Uterus (tissue), 3 donors: ENCODE measurements at regions not wholly inside any gene's neighbourhood (a gene's known extent, or its start where the extent isn't known, plus 50 kb on each side); places are given as distances from the start of the nearest gene placed in this dataset.

ENCODE experiments used
- DNase-seq, 2 donors: peaks; one replicate each; pipeline ENCODE4 v3.0.0-alpha.2; 2019 to 2020
- H3K27ac ChIP-seq, 2 donors: fragments of 200-600 bp; sonication (generic); 1 replicate in 1 of 2; 2 replicates in 1 of 2; pipeline ENCODE4 v1.5.1; 2016 to 2018
- H3K27me3 ChIP-seq, 2 donors: fragments of 200-600 bp; sonication (generic); one replicate each; pipeline ENCODE4 v1.5.1; 2018 to 2019; ENCODE audit warnings: control low read depth in 1 of 2
- H3K36me3 ChIP-seq, 2 donors: fragments of 200-600 bp; sonication (generic); one replicate each; pipeline ENCODE4 v1.5.1; 2019; ENCODE audit warnings: control low read depth in 1 of 2
- H3K4me1 ChIP-seq, 2 donors: fragments of 200-600 bp; sonication (generic); one replicate each; pipeline ENCODE4 v1.5.1; 2018 to 2019; ENCODE audit warnings: control low read depth in 1 of 2
- H3K4me3 ChIP-seq, 2 donors: fragments of 200-600 bp; sonication (generic); 1 replicate in 1 of 2; 2 replicates in 1 of 2; pipeline ENCODE4 v1.5.1; 2018 to 2019; ENCODE audit warnings: mild to moderate bottlenecking in 1 of 2
- H3K9me3 ChIP-seq, 2 donors: fragments of 200-600 bp; sonication (generic); one replicate each; pipeline ENCODE4 v1.5.1; 2019; ENCODE audit warnings: control low read depth in 1 of 2
- POLR2A ChIP-seq, 2 donors: fragments of 450-650 bp; IDR thresholded peaks; one replicate each; pipeline ENCODE4 v1.6.1; 2016; ENCODE audit warnings: antibody characterized with exemption in 2 of 2, mild to moderate bottlenecking in 1 of 2, moderate library complexity in 1 of 2
- intact Hi-C: fragments of 100-400 bp; cut with DNase I; formaldehyde crosslinking; loops from one replicate; pipeline ENCODE4 v1.15.1; 2023; ENCODE audit warnings: low total_unique reads
- TF ChIP-seq, protein P1 (sequence below), 4 experiments: fragments of 200-600 bp in 2 of 4; fragments of 450-650 bp in 2 of 4; sonication (generic) in 2 of 4; IDR thresholded peaks; one replicate each; pipeline ENCODE4 v1.5.1; 2016 to 2019; ENCODE audit warnings: antibody characterized with exemption in 4 of 4, mild to moderate bottlenecking in 2 of 4, moderate library complexity in 1 of 4
- donor health status: DM: yes; HTN: yes; CAD: no.

DNA sequence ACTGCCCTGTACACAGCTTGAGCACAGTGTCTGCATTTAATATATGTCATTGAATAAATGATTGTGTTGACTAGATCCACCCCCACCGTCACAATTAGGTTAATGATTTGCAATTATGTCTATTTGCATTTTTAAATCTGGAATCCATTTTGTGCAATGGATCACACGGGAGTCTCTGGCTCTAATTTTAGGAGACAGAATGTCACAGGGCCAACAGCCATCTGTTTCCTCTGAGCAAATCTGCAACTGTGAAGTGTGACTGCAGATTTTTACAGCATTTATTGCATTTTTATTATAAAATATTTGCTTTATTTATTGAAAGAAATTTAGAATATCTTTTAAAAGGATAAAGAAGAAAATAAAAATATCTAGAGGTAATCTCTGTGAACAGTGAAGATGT is 316.8 kb downstream of the HS3ST1 start:
- DNase-seq, result no peak

DNA sequence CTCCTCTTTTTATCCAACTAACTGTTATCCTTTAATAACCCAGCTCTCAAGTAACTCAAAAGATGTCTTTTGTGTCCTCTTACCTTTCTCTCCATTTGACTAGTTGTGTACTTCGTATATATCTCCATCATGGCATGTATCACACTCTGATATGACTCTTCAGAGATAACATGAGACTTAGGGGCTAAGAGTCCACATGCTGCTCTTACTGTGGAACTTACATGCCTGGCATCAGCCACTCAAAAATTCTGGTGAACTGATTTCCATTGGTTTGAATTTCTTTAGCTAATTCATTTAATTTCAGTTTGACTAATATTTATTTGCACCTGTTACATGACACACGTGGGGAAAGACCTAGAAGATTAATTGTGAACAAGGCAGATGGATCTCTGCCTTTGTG is 317.3 kb downstream of the HS3ST1 start:
- TF ChIP-seq POLR2A (IDR thresholded peaks at IDR 0.05), result no peak
- TF ChIP-seq, protein P1, sequence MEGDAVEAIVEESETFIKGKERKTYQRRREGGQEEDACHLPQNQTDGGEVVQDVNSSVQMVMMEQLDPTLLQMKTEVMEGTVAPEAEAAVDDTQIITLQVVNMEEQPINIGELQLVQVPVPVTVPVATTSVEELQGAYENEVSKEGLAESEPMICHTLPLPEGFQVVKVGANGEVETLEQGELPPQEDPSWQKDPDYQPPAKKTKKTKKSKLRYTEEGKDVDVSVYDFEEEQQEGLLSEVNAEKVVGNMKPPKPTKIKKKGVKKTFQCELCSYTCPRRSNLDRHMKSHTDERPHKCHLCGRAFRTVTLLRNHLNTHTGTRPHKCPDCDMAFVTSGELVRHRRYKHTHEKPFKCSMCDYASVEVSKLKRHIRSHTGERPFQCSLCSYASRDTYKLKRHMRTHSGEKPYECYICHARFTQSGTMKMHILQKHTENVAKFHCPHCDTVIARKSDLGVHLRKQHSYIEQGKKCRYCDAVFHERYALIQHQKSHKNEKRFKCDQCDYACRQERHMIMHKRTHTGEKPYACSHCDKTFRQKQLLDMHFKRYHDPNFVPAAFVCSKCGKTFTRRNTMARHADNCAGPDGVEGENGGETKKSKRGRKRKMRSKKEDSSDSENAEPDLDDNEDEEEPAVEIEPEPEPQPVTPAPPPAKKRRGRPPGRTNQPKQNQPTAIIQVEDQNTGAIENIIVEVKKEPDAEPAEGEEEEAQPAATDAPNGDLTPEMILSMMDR (IDR thresholded peaks at IDR 0.05), result no peak
- Histone ChIP-seq H3K9me3 (no peaks in the 10 kb centered on the region), H3K4me3 (no peak overlapping the region), H3K36me3 (peaks cover 0 to 3% of the 10 kb centered on the region in 2 donors), H3K4me1 (no peaks in the 10 kb centered on the region), H3K27me3 (no peaks in the 10 kb centered on the region), H3K27ac (no peak overlapping the region)
- intact Hi-C loops, result no loop called here
- DNase-seq, result no peak

More for the DNA sequence above, 316.8 kb downstream of the HS3ST1 start:
- Histone ChIP-seq H3K27me3 (no peaks in the 10 kb centered on the region), H3K4me3 (no peak overlapping the region), H3K27ac (no peak overlapping the region), H3K36me3 (peaks cover 0 to 3% of the 10 kb centered on the region in 2 donors), H3K9me3 (no peaks in the 10 kb centered on the region), H3K4me1 (no peaks in the 10 kb centered on the region)
- intact Hi-C loops, result no loop called here
- no peak for TF ChIP-seq POLR2A (IDR thresholded peaks at IDR 0.05)
- TF ChIP-seq, protein P1 (IDR thresholded peaks at IDR 0.05), result no peak

DNA sequence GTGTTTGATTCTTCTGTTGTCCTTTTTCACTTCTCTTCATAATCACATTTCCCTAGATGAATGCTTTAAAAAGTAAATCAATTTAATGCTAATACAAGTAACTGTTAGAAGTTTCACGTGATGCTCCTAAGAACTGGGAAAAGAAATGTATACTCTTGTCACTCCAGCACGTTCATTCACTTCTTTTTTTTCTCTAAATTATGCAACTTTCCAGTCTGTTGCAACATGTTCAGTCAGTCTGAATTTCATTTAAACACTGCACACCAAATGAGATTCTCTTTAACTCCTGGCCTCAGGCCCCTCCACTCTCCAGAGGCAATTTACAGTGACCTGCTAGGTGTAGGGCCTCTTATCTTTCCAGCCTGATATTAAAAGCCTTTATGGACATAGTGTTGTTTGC is 321.9 kb downstream of the HS3ST1 start:
- intact Hi-C loops, result no loop called here
- H3K4me3 ChIP-seq, result no peak overlapping the region
- H3K27me3 ChIP-seq, result no peaks in the 10 kb centered on the region
- no peaks in the 10 kb centered on the region for H3K4me1 ChIP-seq
- H3K9me3 ChIP-seq, result no peaks in the 10 kb centered on the region
- no peaks in the 10 kb centered on the region for H3K36me3 ChIP-seq
- no peak for DNase-seq
- H3K27ac ChIP-seq, result no peak overlapping the region
- TF ChIP-seq POLR2A (IDR thresholded peaks at IDR 0.05), result no peak
- TF ChIP-seq, protein P1 (IDR thresholded peaks at IDR 0.05), result no peak

DNA sequence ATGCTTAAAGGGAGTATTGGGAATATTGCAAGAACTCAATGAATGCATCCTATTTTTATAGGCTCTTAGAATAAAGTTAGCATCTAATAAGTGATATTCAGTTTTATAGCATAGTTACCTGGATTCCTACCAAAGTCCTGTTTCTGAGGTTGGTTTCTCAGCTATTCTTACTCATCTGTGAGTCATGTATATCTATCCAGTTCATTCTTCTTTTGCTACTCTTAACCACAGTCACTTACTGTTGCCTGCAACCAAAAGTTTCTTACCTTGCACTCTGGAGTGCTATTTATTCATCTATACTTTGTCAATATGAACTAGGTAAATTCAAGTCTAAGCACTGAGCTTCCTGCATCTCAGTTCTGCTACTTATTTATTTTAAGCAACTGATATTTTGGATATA is 322.5 kb downstream of the HS3ST1 start:
- Histone ChIP-seq H3K4me3 (no peak overlapping the region), H3K9me3 (no peaks in the 10 kb centered on the region), H3K4me1 (no peaks in the 10 kb centered on the region), H3K36me3 (no peaks in the 10 kb centered on the region), H3K27ac (no peak overlapping the region), H3K27me3 (no peaks in the 10 kb centered on the region)
- intact Hi-C loops, result no loop called here
- TF ChIP-seq, protein P1 (IDR thresholded peaks at IDR 0.05), result no peak
- TF ChIP-seq POLR2A (IDR thresholded peaks at IDR 0.05), result no peak
- DNase-seq, result no peak

DNA sequence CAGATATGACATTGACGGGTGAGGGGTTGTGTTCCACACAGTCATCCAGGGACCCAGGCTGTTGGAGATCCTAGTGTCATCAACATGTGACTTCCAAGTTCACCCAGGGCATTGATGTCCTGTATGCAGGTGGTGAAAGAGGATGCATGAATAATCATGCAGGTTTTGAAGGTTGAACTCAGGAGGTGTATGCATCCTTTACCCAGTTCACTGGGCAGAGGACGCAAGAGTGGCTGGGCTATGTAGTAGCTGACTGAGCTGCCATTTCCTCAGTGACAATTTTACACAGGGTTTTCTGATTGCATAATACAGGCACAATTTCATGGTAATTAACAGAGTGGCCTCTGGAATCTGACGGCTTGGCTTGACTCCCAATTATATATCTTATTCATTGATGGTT is 323.0 kb downstream of the HS3ST1 start:
- H3K36me3 ChIP-seq, result no peaks in the 10 kb centered on the region
- no peaks in the 10 kb centered on the region for H3K4me1 ChIP-seq
- intact Hi-C loops, result no loop called here
- TF ChIP-seq, protein P1 (IDR thresholded peaks at IDR 0.05), result no peak
- no peak for TF ChIP-seq POLR2A (IDR thresholded peaks at IDR 0.05)
- no peak overlapping the region for H3K4me3 ChIP-seq
- no peaks in the 10 kb centered on the region for H3K27me3 ChIP-seq
- H3K9me3 ChIP-seq, result no peaks in the 10 kb centered on the region
- no peak overlapping the region for H3K27ac ChIP-seq
- DNase-seq, result no peak
